H9 (cell line): ENCODE measurements at regions not wholly inside any gene's neighbourhood (a gene's known extent, or its start where the extent isn't known, plus 50 kb on each side); places are given as distances from the start of the nearest gene placed in this dataset.
A peak's percentile ranks its signal among the peaks of the same experiment; 100 is the strongest.

ENCODE experiments used
- DNase-seq: peaks from one replicate; pipeline ENCODE4 v3.0.0-alpha.2; 2017
- H2AFZ ChIP-seq: one replicate; pipeline ENCODE4 v1.6.1; 2013; ENCODE audit warnings: mild to moderate bottlenecking, low read length, control low read depth, moderate library complexity
- H2AK5ac ChIP-seq: 2 replicates; pipeline ENCODE4 v1.6.1; 2013; ENCODE audit warnings: low read length, control low read depth, mixed read lengths; ENCODE audit not compliant: insufficient read length
- H2BK120ac ChIP-seq: one replicate; pipeline ENCODE4 v1.6.1; 2013; ENCODE audit warnings: low read depth, mild to moderate bottlenecking, low read length, control low read depth, inconsistent platforms; ENCODE audit not compliant: poor library complexity, severe bottlenecking
- H2BK12ac ChIP-seq: 2 replicates; pipeline ENCODE4 v1.6.1; 2013; ENCODE audit warnings: low read length, control low read depth, mixed read lengths, low read depth; ENCODE audit not compliant: insufficient read length
- H2BK15ac ChIP-seq: 2 replicates; pipeline ENCODE4 v1.6.1; 2013; ENCODE audit warnings: low read depth, low read length, control low read depth
- H2BK20ac ChIP-seq: one replicate; pipeline ENCODE4 v1.6.1; 2013; ENCODE audit warnings: low read depth, mild to moderate bottlenecking, low read length, control low read depth, inconsistent platforms; ENCODE audit not compliant: poor library complexity, severe bottlenecking
- H2BK5ac ChIP-seq: 2 replicates; pipeline ENCODE4 v1.6.1; 2013; ENCODE audit warnings: low read length, control low read depth, mixed read lengths; ENCODE audit not compliant: insufficient read length
- H3K14ac ChIP-seq: 2 replicates; pipeline ENCODE4 v1.6.1; 2013; ENCODE audit warnings: low read length, control low read depth; ENCODE audit not compliant: insufficient read depth
- H3K18ac ChIP-seq: 2 replicates; pipeline ENCODE4 v1.6.1; 2013; ENCODE audit warnings: low read depth, mild to moderate bottlenecking, mixed read lengths, low read length, control low read depth; ENCODE audit not compliant: insufficient read length
- H3K23ac ChIP-seq: 2 replicates; pipeline ENCODE4 v1.6.1; 2013; ENCODE audit warnings: low read length, control low read depth, mixed read lengths, low read depth; ENCODE audit not compliant: insufficient read length
- H3K23me2 ChIP-seq: 2 replicates; pipeline ENCODE4 v1.6.1; 2013; ENCODE audit warnings: low read depth, mild to moderate bottlenecking, mixed read lengths, low read length, control low read depth; ENCODE audit not compliant: insufficient read length, poor library complexity, severe bottlenecking
- H3K27ac ChIP-seq: 2 replicates; pipeline ENCODE4 v1.5.1; 2013; ENCODE audit warnings: low read length, control low read depth, mixed read lengths, low read depth; ENCODE audit not compliant: insufficient read length
- H3K27me3 ChIP-seq: 2 replicates; pipeline ENCODE4 v1.6.1; 2013; ENCODE audit warnings: low read length, control low read depth, inconsistent platforms; ENCODE audit not compliant: insufficient read depth
- H3K4ac ChIP-seq: 2 replicates; pipeline ENCODE4 v1.6.1; 2013; ENCODE audit warnings: low read depth, mild to moderate bottlenecking, control low read depth, inconsistent platforms, low read length, moderate library complexity
- H3K4me1 ChIP-seq: 2 replicates; pipeline ENCODE4 v1.6.1; 2013; ENCODE audit warnings: low read length, control low read depth, inconsistent platforms; ENCODE audit not compliant: insufficient read depth
- H3K4me2 ChIP-seq: 2 replicates; pipeline ENCODE4 v1.6.1; 2013; ENCODE audit warnings: low read length, control low read depth, mixed read lengths; ENCODE audit not compliant: insufficient read length, insufficient read depth
- H3K56ac ChIP-seq: 2 replicates; pipeline ENCODE4 v1.6.1; 2013; ENCODE audit warnings: low read depth, mild to moderate bottlenecking, mixed read lengths, low read length, control low read depth; ENCODE audit not compliant: insufficient read length
- H3K79me1 ChIP-seq: 2 replicates; pipeline ENCODE4 v1.6.1; 2013; ENCODE audit warnings: low read depth, mild to moderate bottlenecking, moderate library complexity, low read length, control low read depth, inconsistent platforms; ENCODE audit not compliant: insufficient read depth, poor library complexity, severe bottlenecking
- H3K79me2 ChIP-seq: 2 replicates; pipeline ENCODE4 v1.6.1; 2013; ENCODE audit warnings: low read length, control low read depth, inconsistent platforms; ENCODE audit not compliant: insufficient read depth
- H3K9ac ChIP-seq: 2 replicates; pipeline ENCODE4 v1.6.1; 2013; ENCODE audit warnings: low read length, control low read depth, mixed read lengths; ENCODE audit not compliant: insufficient read length; ENCODE audit errors: extremely low read depth
- H3K9me3 ChIP-seq: one replicate; pipeline ENCODE4 v1.6.1; 2013; ENCODE audit warnings: low read depth, low read length, inconsistent platforms; ENCODE audit not compliant: control insufficient read depth
- H3T11ph ChIP-seq: one replicate; pipeline ENCODE4 v1.6.1; 2013; ENCODE audit warnings: mild to moderate bottlenecking, low read length, control low read depth, inconsistent platforms
- H4K20me1 ChIP-seq: one replicate; pipeline ENCODE4 v1.6.1; 2013; ENCODE audit not compliant: control insufficient read depth, insufficient read length, insufficient read depth
- H4K5ac ChIP-seq: 2 replicates; pipeline ENCODE4 v1.6.1; 2013; ENCODE audit warnings: low read depth, mild to moderate bottlenecking, mixed read lengths, low read length, control low read depth; ENCODE audit not compliant: insufficient read length
- H4K8ac ChIP-seq: replicated peaks from 2 replicates; pipeline ENCODE4 v1.6.1; 2013; ENCODE audit warnings: low read length, control low read depth, mixed read lengths, low read depth; ENCODE audit not compliant: insufficient read length
- H4K91ac ChIP-seq: 2 replicates; pipeline ENCODE4 v1.6.1; 2013; ENCODE audit warnings: low read depth, mild to moderate bottlenecking, moderate library complexity, mixed read lengths, low read length, control low read depth; ENCODE audit not compliant: insufficient read length
- H3K27ac Mint-ChIP-seq, 3 experiments: 2 replicates in 2 of 3; 3 replicates in 1 of 3; pipeline ENCODE4 v1.8.0; 2020 to 2021; ENCODE audit warnings: mixed read lengths in 3 of 3, mild to moderate bottlenecking in 1 of 3, moderate library complexity in 1 of 3
- H3K27me3 Mint-ChIP-seq: 2 replicates; pipeline ENCODE4 v1.8.0; 2021; ENCODE audit warnings: low read depth, mild to moderate bottlenecking, moderate library complexity, mixed read lengths
- H3K36me3 Mint-ChIP-seq, 3 experiments: 2 replicates in 2 of 3; 3 replicates in 1 of 3; pipeline ENCODE4 v1.8.0; 2020 to 2021; ENCODE audit warnings: low read depth in 3 of 3, mixed read lengths in 3 of 3; ENCODE audit not compliant: insufficient read depth in 1 of 3
- H3K4me1 Mint-ChIP-seq, 2 experiments: 2 replicates each; pipeline ENCODE4 v1.8.0; 2020; ENCODE audit warnings: mixed read lengths in 2 of 2
- H3K4me3 Mint-ChIP-seq, 2 experiments: 2 replicates in 1 of 2; 3 replicates in 1 of 2; pipeline ENCODE4 v1.8.0; 2020 to 2021; ENCODE audit warnings: mild to moderate bottlenecking in 2 of 2, mixed read lengths in 2 of 2, moderate library complexity in 1 of 2
- H3K9me3 Mint-ChIP-seq, 2 experiments: 2 replicates in 1 of 2; 3 replicates in 1 of 2; pipeline ENCODE4 v1.8.0; 2020; ENCODE audit warnings: mild to moderate bottlenecking in 2 of 2, mixed read lengths in 2 of 2, moderate library complexity in 1 of 2
- WGBS: extraction: QIAGEN DNeasy Blood & Tissue Kit; methylation state at CpG from one replicate; pipeline ENCODE4 v1.1.7; 2013; ENCODE audit warnings: missing lambda C conversion rate, low lambda C conversion rate, mixed read lengths; ENCODE audit not compliant: insufficient read length; ENCODE audit errors: extremely low coverage; 5-methylcytosine and 5-hydroxymethylcytosine counted together
- TF ChIP-seq, protein P1 (sequence below): fragments of 200-600 bp; sonication (generic); conservative IDR thresholded peaks from 3 replicates; pipeline ENCODE4 v1.8.0; 2021; ENCODE audit warnings: antibody characterized with exemption, mild to moderate bottlenecking

DNA sequence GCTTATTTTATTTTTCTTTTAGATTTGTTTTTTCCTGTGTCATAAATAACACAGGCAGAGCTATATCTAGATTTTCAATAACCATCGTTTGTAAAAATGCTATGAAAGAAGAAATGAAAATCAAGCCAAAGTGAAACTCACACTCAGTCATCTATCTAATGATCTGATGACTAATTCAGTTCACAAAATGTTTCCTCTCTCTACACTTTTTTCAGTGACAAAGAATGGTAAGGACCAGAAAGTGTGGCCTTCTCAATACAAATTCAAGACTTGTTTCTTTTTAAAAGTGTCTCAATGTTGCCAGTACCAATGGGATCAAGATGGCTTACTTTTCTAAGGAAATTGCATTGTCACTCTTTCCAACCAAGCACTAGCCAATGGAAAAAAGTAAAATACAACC lies 282.8 kb upstream of the PKN2 start:
- Mint-ChIP-seq H3K27ac (peak overlapping the region in 1 of 3 experiments; percentile 34; a peak in 1 of 7 replicates), H3K4me3 (no peak overlapping the region), H3K36me3 (no peaks in the 10 kb centered on the region; a peak in 1 of 7 replicates), H3K9me3 (no peaks in the 10 kb centered on the region; a peak in 1 of 5 replicates), H3K4me1 (peaks cover 11 to 25% of the 10 kb centered on the region in 2 experiments), H3K27me3 (no peaks in the 10 kb centered on the region)
- Histone ChIP-seq H3K4me2 (no peak overlapping the region), H3K23me2 (no peaks in the 10 kb centered on the region), H4K20me1 (no peaks in the 10 kb centered on the region), H3K79me2 (no peaks in the 10 kb centered on the region), H3K27me3 (no peaks in the 10 kb centered on the region), H2BK120ac (no peak overlapping the region), H2BK5ac (no peak overlapping the region), H3K4ac (no peak overlapping the region), H3K79me1 (no peaks in the 10 kb centered on the region), H4K8ac (no peak overlapping the region), H3K27ac (no peak overlapping the region), H2AK5ac (no peak overlapping the region), H3K18ac (no peak overlapping the region), H2BK15ac (no peak overlapping the region), H4K91ac (no peak overlapping the region), H3K9ac (no peak overlapping the region), H2BK12ac (no peak overlapping the region), H3K4me1 (no peaks in the 10 kb centered on the region; the same call in none of the 2 replicates), H3T11ph (no peak overlapping the region), H2AFZ (no peak overlapping the region), H3K23ac (no peak overlapping the region), H3K14ac (no peak overlapping the region), H4K5ac (no peak overlapping the region), H3K9me3 (no peaks in the 10 kb centered on the region), H3K56ac (no peak overlapping the region), H2BK20ac (no peak overlapping the region)
- DNase-seq = no peak
- WGBS = no CpG with 5 or more reads among the region's 1 CpG
- TF ChIP-seq, protein P1, sequence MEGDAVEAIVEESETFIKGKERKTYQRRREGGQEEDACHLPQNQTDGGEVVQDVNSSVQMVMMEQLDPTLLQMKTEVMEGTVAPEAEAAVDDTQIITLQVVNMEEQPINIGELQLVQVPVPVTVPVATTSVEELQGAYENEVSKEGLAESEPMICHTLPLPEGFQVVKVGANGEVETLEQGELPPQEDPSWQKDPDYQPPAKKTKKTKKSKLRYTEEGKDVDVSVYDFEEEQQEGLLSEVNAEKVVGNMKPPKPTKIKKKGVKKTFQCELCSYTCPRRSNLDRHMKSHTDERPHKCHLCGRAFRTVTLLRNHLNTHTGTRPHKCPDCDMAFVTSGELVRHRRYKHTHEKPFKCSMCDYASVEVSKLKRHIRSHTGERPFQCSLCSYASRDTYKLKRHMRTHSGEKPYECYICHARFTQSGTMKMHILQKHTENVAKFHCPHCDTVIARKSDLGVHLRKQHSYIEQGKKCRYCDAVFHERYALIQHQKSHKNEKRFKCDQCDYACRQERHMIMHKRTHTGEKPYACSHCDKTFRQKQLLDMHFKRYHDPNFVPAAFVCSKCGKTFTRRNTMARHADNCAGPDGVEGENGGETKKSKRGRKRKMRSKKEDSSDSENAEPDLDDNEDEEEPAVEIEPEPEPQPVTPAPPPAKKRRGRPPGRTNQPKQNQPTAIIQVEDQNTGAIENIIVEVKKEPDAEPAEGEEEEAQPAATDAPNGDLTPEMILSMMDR = no peak
